Natural killer cell (primary cell): ENCODE measurements at regions not wholly inside any gene's neighbourhood (a gene's known extent, or its start where the extent isn't known, plus 50 kb on each side); places are given as distances from the start of the nearest gene placed in this dataset.

Experiments
- ATAC-seq, 3 donors: fragments of 150-1000 bp in 2 of 3; fragments of 200-7000 bp in 1 of 3; cut with Tn5 transposase; 1 replicate in 1 of 3; 2 replicates in 2 of 3; pipeline ENCODE4 v1.10.0; 2021; ENCODE audit warnings: mild to moderate bottlenecking in 2 of 3, moderate library complexity in 2 of 3
- DNase-seq, 2 donors: peaks; one replicate each; pipeline versions ENCODE4 v3.0.0 to v3.0.0-alpha.2; 2013 to 2021; ENCODE audit warnings: mixed read lengths in 1 of 2
- H3K27ac ChIP-seq: one replicate; pipeline ENCODE4 v1.5.1; 2013; ENCODE audit warnings: mild to moderate bottlenecking, low read length
- H3K27me3 ChIP-seq: one replicate; pipeline ENCODE4 v1.6.1; 2013; ENCODE audit warnings: low read length; ENCODE audit not compliant: control insufficient read depth, insufficient read depth
- H3K36me3 ChIP-seq: one replicate; pipeline ENCODE4 v1.6.1; 2013; ENCODE audit warnings: low read length; ENCODE audit not compliant: control insufficient read depth, insufficient read depth
- H3K4me1 ChIP-seq: one replicate; pipeline ENCODE4 v1.6.1; 2013; ENCODE audit warnings: low read length; ENCODE audit not compliant: control insufficient read depth, insufficient read depth
- H3K4me3 ChIP-seq: one replicate; pipeline ENCODE4 v1.5.1; 2013; ENCODE audit warnings: low read length
- H3K9me3 ChIP-seq: one replicate; pipeline ENCODE4 v1.6.1; 2013; ENCODE audit warnings: low read length; ENCODE audit not compliant: control insufficient read depth, insufficient read depth
- H3K27ac Mint-ChIP-seq, 2 donors: one replicate each; pipeline ENCODE4 v1.8.0; 2022; ENCODE audit warnings: mild to moderate bottlenecking in 2 of 2, mixed read lengths in 2 of 2, moderate library complexity in 1 of 2
- H3K27me3 Mint-ChIP-seq, 2 donors: one replicate each; pipeline ENCODE4 v1.8.0; 2022; ENCODE audit warnings: low read depth in 2 of 2, mixed read lengths in 2 of 2
- H3K36me3 Mint-ChIP-seq: one replicate; pipeline ENCODE4 v1.8.0; 2022; ENCODE audit warnings: mixed read lengths
- H3K4me1 Mint-ChIP-seq, 2 donors: one replicate each; pipeline ENCODE4 v1.8.0; 2022; ENCODE audit warnings: mixed read lengths in 2 of 2
- H3K4me3 Mint-ChIP-seq: one replicate; pipeline ENCODE4 v1.8.0; 2022; ENCODE audit warnings: mild to moderate bottlenecking, moderate library complexity, mixed read lengths
- H3K9me3 Mint-ChIP-seq, 2 donors: one replicate each; pipeline ENCODE4 v1.8.0; 2022; ENCODE audit warnings: mixed read lengths in 2 of 2
- WGBS: methylation state at CpG from one replicate; pipeline ENCODE4 v1.1.7; 2013; ENCODE audit warnings: missing lambda C conversion rate; ENCODE audit not compliant: insufficient coverage; 5-methylcytosine and 5-hydroxymethylcytosine counted together
- intact Hi-C: fragments of 100-400 bp; cut with micrococcal nuclease; formaldehyde crosslinking; loops from one replicate; pipeline ENCODE4 v1.14.2; 2022
- TF ChIP-seq, protein P1 (sequence below): fragments of 200-600 bp; IDR thresholded peaks from one replicate; pipeline ENCODE4 v1.8.0; 2022; ENCODE audit warnings: antibody characterized with exemption

DNA sequence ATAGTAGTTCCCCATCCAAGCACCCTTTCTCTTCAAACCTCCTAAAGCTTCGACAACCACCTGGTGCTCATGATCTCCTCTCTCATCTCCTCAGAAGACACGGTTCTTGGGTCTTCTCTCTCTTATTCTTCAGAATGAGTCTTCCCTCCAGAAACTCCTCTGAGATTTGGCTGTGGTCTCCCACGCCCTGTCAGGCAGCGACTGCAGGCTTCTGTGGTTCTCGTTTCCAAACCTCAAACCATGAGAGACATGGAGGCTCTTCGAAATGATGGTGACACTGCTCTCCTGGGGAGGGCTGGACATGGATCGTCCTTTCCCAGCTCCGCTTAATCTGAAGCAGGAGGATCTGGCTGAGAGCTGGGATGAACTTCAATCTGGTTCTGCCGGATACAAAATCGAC is 78.6 kb upstream of the PITRM1 start:
- Histone ChIP-seq H3K27ac (no peak overlapping the region), H3K27me3 (no peaks in the 10 kb centered on the region), H3K4me3 (no peak overlapping the region), H3K36me3 (no peaks in the 10 kb centered on the region), H3K9me3 (no peaks in the 10 kb centered on the region), H3K4me1 (no peaks in the 10 kb centered on the region)
- Mint-ChIP-seq H3K4me1 (peaks cover 0 to 4% of the 10 kb centered on the region in 2 donors), H3K27me3 (peaks cover 15 to 49% of the 10 kb centered on the region in 2 donors), H3K9me3 (no peaks in the 10 kb centered on the region), H3K4me3 (no peak overlapping the region), H3K27ac (no peak overlapping the region), H3K36me3 (no peaks in the 10 kb centered on the region)
- DNase-seq (no peak), ATAC-seq (no peak)
- 37% methylated on average over 10 of the region's 10 CpGs for WGBS
- intact Hi-C loops, result no loop called here
- TF ChIP-seq, protein P1, sequence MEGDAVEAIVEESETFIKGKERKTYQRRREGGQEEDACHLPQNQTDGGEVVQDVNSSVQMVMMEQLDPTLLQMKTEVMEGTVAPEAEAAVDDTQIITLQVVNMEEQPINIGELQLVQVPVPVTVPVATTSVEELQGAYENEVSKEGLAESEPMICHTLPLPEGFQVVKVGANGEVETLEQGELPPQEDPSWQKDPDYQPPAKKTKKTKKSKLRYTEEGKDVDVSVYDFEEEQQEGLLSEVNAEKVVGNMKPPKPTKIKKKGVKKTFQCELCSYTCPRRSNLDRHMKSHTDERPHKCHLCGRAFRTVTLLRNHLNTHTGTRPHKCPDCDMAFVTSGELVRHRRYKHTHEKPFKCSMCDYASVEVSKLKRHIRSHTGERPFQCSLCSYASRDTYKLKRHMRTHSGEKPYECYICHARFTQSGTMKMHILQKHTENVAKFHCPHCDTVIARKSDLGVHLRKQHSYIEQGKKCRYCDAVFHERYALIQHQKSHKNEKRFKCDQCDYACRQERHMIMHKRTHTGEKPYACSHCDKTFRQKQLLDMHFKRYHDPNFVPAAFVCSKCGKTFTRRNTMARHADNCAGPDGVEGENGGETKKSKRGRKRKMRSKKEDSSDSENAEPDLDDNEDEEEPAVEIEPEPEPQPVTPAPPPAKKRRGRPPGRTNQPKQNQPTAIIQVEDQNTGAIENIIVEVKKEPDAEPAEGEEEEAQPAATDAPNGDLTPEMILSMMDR, result no peak

DNA sequence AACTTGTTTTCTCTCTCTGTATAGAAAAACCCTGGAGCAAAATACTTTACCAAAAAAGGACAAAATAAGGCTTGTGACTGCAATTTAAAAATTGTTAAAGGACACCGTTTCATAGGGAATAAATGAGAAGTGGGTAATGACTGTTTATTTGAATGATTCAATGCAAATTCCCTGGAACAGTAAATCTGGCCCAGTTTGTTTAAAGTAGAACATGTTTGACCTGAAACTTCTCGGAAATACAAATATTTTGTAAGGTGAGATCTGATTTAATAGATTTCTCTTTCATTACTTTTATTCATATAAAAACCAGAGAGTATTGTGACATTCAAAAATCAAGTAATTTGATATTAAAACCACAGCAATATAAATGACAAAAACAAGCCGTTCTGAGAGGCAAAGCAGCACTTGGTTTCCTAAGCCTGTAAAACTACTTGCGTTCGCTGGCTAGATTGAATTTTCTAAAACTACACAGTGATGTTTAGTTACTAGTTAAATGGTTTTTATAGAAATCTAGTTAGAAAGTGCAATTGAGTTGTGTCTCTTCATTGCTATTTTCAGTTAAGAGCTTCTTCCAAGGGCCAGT is 76.8 kb upstream of the PITRM1 start:
- WGBS, result 80% methylated on average over 4 of the region's 5 CpGs
- no peak overlapping the region for H3K27ac Mint-ChIP-seq
- TF ChIP-seq, protein P1, result no peak
- no peak overlapping the region for H3K27ac ChIP-seq
- peaks cover 0 to 4% of the 10 kb centered on the region in 2 donors for H3K4me1 Mint-ChIP-seq
- ATAC-seq (no peak), DNase-seq (no peak)
- no peaks in the 10 kb centered on the region for H3K9me3 Mint-ChIP-seq
- no peaks in the 10 kb centered on the region for H3K36me3 ChIP-seq
- H3K27me3 Mint-ChIP-seq, result peaks cover 15 to 41% of the 10 kb centered on the region in 2 donors
- no peaks in the 10 kb centered on the region for H3K27me3 ChIP-seq
- intact Hi-C loops, result no loop called here
- no peak overlapping the region for H3K4me3 Mint-ChIP-seq
- no peaks in the 10 kb centered on the region for H3K9me3 ChIP-seq
- H3K36me3 Mint-ChIP-seq, result no peaks in the 10 kb centered on the region
- no peaks in the 10 kb centered on the region for H3K4me1 ChIP-seq
- no peak overlapping the region for H3K4me3 ChIP-seq

DNA sequence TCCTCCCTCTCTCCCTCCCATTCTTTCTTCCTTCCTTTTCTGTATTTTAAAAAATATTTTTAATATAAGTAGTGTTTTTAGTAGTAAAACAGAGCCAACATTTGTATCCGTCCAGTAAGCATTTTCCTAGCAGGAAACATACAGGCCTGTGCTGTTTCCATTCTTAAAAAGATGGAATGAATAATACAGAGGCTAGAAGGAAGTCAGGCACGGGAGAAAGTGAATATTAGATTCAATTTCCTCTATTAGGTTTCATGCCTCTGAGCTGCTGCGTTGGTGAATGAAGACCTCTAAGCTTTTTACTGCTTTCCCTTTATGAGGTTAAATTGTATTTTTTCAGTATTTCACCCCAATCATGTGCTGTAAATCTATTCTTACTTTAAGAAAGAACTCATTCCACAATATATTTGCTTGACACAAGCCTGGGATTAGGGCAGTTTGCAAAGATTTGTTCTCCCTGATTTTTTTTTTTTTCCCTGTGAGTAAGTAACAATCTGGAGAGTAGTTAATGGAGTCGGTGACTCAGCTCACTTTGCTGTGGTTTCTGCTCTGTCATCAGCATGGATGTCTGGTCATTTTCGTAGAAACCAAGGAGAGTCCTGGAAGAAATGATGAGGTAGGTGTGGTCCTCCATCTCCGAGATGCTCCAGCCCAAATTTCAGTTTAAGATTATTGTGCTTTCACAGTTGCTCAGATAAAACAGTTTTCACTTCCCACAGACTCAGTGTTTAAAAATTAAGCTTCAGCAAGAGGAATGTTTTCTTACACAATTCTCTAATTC is 76.1 kb upstream of the PITRM1 start:
- 50% methylated on average over 4 of the region's 6 CpGs for WGBS
- ATAC-seq (no peak), DNase-seq (no peak)
- peaks cover 14 to 40% of the 10 kb centered on the region in 2 donors for H3K27me3 Mint-ChIP-seq
- TF ChIP-seq, protein P1, result no peak
- H3K36me3 ChIP-seq, result no peaks in the 10 kb centered on the region
- H3K9me3 ChIP-seq, result no peaks in the 10 kb centered on the region
- no peak overlapping the region for H3K4me3 ChIP-seq
- H3K27ac ChIP-seq, result no peak overlapping the region
- no peaks in the 10 kb centered on the region for H3K9me3 Mint-ChIP-seq
- no peak overlapping the region for H3K4me3 Mint-ChIP-seq
- H3K27ac Mint-ChIP-seq, result no peak overlapping the region
- no peaks in the 10 kb centered on the region for H3K27me3 ChIP-seq
- H3K4me1 Mint-ChIP-seq, result peaks cover 0 to 4% of the 10 kb centered on the region in 2 donors
- no peaks in the 10 kb centered on the region for H3K4me1 ChIP-seq
- no peaks in the 10 kb centered on the region for H3K36me3 Mint-ChIP-seq
- intact Hi-C loops, result no loop called here
